NCI-H2029 treated with DMSO at 0.1 percent for 48 hours (cell line): ENCODE measurements at regions not wholly inside any gene's neighbourhood (a gene's known extent, or its start where the extent isn't known, plus 50 kb on each side); places are given as distances from the start of the nearest gene placed in this dataset.
A peak's percentile ranks its signal among the peaks of the same experiment; 100 is the strongest.

Experiments used
- DNase-seq: peaks from one replicate; lab custom pipeline; 2025; lab: John Stamatoyannopoulos, UW

DNA sequence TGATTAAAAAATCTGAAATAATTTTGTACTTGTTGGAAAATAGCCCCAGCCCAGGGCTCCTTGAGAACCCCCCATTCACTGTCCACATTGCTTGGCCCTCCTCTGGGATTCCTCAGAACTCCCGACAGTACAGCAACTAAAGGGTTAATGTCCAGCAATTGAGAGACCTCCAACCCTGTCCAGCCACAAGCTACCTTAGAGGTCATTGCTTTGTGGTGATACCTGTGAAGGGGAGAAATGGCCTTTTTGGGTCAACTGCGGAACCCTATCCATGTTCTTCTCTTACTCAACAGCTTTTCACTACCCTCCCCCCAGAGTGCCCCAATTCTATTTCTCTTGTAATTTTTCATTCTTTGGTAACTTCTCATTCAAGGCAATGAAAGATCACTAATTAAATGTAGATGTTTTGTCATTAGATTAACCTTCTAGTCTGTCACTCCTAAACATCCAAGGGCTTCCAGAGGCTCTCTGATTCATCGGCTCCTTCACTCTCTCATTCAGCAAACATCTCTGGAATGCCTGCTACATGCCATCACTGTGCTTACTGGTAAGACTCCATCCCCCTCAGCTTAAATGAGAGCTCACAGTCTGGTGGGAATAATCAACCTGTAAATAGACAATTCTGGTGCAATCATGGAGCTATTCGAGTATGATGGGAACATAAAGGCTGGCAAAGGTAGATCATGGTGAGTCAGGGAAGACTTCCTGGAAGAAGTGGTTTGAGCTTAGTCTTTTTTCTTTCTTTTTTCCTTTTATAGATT lies 241.4 kb upstream of the PGRMC2 start:
- no peak for DNase-seq

GRCh38 chr4:128527946-128528576 lies 240.4 kb upstream of the PGRMC2 start:
- no peak for DNase-seq

GRCh38 chr4:128527351-128527750 lies 239.7 kb upstream of the PGRMC2 start:
- DNase-seq: no peak

- DNase-seq: no peak
These were observed 238.5 kb upstream of the PGRMC2 start for GRCh38 chr4:128525992-128526630.

- no peak for DNase-seq
These were observed 237.8 kb upstream of the PGRMC2 start for GRCh38 chr4:128525387-128525786.

GRCh38 chr4:128524311-128524710 lies 236.7 kb upstream of the PGRMC2 start:
- no peak for DNase-seq

- no peak for DNase-seq
These were observed 234.1 kb upstream of the PGRMC2 start for GRCh38 chr4:128521648-128522111.

DNA sequence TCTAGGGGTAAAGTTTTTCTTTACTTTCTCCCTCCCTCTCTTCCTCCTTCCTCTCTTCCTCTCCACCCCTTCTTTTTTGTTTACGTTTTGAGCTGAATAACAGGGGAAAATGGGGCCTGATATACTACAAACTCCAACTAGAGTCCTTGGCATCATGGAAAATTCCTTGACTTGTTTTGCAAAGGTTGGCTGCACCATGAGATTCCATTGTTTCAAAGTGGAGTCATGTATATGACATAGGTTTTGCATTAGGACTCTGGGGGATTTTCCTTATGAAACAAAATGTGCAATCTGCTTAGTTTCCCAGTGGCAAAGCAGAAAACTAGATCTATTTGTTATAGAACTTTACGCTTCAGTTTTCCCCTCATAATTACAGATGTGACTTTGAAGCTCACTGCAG lies 233.5 kb upstream of the PGRMC2 start:
- no peak for DNase-seq

DNA sequence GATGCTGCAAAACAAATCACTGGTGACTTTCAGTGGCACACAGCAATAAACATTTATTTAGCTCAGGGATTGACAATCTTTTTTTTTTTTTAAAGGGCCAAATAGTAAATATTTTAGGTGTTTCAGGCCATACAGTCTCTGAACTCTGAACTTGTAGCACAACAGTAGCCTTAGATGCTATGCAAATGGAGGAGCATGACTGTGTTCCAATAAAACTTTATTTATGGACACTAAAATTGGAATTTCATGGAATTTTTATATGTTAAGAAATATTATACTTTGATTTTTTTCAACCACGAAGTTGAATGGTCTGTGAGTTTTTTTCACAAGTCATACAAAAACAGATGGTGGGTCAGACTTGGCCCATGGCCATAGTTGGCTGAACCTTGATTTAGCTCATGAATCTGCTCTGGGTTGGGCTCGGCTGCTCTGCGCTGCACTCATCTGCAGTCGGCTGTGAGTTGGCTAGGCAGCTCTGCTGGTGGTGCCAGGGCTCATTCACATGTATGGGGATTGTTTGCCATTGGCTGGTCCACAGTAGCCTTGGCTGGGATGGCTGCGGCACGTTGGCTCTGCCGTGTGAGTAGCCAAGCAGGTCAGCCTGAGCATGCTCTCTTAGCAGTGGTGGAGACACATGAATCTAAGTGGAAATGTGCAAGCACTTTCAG lies 231.7 kb upstream of the PGRMC2 start:
- DNase-seq: no peak

DNA sequence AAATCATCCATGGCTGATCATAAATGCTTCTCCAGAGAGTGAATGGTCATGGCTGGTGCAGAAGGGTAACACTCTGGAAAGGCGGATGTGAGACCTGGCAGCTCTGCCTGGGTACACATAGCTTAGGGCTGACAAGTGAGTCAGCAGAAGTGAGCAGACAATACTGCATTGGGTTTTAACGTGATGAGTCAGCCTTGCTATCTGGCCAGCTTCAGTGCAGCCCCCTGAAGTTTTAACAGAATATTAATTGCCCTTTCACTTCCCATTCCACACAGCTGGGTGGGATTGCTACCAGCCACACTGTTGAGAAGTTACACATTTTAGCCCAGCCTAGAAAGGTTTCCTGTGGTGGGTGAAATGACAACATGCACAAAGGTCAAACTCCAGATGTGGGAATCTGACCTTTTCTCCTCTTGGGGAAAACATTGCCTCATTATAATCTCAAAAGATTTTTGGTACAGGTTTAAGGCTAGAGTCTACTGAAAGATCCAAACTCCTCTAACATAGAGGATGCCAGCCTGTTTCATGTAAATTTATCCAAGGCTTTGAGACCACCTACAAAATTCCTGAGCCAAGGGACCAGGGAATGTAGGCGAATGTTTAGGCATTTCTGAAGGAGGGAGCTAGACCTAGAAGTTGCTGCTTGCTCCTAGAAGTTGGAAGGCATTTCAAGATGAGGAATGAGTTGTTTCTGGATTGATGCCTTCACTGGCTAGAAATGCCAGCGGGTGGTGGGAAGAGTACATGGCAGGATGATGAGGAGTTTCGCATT lies 230.3 kb upstream of the PGRMC2 start:
- no peak for DNase-seq

- no peak for DNase-seq
These were observed 229.6 kb upstream of the PGRMC2 start for GRCh38 chr4:128517096-128517738.

GRCh38 chr4:128516301-128516969 lies 228.8 kb upstream of the PGRMC2 start:
- DNase-seq: peak; percentile 47

DNA sequence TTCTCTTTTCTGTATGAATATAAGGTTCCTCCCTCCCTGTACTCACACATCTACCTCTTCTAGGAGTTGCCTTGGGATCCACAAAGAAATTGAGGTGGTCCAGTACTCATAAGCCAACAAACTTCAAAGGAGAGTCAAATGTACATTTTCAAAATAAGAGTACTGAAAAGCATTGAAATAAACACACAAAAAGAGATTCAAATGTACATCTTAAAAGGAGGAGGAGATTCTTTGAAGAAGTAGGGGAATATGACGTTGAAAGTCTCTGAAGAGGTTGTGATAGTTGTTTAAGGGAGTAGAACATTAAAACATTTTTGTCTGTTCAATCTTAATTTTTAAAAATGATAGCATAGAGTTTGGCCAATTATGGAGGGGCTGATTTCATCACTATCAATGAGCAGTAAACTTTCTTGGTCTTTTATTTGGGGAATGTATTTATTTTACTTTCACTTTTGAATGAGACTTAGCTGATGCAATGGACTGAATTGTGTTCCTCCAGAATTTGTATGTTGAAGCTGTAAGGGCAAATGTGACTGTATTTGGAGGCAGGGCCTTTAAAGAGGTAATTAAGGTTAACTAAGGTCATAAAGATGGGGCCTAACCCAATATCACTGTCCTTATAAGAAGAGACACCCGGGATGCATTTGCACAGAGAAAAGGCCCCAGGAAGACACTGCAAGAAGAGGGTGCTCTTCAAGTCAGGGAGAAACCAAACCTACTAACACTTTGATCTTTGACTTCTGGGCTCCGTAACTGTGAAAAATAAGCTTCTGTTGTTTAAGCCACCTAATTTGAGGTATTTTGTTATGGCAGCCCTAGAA lies 226.3 kb upstream of the PGRMC2 start:
- no peak for DNase-seq

DNA sequence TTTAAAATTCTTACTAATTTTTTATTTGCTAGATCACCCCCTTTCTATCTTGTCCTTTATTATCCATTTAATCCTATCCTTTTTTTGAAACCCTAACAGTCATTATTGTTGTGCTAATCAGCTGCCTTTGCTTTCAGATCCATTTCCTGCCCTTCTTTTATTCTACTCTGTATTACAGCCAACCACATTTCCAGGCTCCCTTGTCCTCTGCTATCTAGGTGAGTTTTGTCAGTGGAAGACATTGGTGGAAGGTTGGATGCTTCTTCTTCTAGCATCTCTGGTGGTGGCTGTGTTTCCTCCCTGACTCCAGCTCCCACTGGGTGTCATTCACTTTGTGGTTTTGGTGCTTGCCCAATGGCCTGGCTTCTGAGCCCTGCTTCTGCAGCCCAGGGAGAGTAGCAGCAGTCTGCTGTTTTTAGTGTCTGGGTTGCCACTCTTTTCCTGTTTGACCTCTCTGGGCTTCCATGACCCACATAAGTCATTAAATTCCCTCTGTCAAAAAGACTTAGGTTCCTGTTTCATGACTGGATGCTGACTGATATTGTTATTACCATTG lies 225.2 kb upstream of the PGRMC2 start:
- DNase-seq: no peak

DNA sequence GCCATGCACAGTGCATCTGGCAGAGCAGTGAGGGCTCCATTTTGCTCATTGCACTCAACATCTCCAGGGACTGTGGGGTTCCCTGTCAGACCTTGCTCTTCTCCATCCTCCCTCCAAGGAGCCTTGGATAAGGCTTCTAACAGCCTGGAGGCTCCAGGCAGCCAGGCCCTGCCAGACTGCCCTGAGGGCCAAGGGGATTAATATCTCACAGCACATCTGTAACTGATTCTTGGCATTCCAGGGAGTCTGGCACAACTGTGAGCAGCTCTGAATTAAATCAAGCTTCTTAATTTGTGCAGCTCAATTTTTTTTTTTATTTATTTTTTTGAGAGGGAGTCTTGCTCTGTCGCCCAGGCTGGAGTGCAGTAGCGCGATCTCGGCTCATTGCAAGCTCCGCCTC lies 224.5 kb upstream of the PGRMC2 start:
- no peak for DNase-seq

DNA sequence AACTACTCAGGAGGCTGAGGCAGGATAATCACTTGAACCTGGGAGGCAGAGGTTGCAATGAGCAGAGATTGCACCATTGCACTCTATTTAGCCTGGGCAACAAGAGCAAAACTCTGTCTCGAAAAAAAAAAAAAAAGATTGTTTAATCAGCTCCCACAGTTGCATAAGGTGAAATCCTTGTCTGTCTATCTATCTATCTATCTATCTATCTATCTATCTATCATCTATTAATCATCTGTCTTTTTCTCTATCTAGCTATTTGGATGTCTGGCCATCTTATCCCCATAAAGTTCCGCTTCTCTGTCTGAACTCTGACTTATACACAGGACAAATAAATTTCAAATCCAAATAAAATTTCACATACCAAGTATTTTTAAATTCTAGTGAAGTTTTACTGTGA lies 223.2 kb upstream of the PGRMC2 start:
- no peak for DNase-seq

- no peak for DNase-seq
These were observed 215.4 kb upstream of the PGRMC2 start for GRCh38 chr4:128502818-128503527.

DNA sequence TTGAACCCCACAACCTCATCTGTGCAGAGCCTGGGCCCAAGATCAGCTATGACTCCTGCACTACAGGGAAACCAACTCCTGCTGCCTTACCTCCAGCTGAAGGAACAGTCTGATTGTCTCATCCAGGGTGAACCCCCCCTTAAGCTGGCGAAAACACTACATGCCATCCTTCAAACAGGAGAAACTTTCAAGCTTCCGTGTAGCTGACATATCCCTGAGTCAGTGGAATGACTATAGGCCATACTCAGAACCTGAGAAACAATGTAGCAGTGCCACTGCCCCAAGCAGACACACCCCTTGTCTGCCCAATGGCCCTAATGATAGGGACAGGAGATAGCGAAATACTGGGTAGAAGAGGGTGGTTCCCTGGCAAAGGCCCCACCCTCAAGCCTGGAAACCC lies 213.6 kb upstream of the PGRMC2 start:
- no peak for DNase-seq
